NCI-H510A treated with DMSO at 0.1 percent for 48 hours (cell line): ENCODE measurements at regions not wholly inside any gene's neighbourhood (a gene's known extent, or its start where the extent isn't known, plus 50 kb on each side); places are given as distances from the start of the nearest gene placed in this dataset.
A peak's percentile ranks its signal among the peaks of the same experiment; 100 is the strongest.
"Not testable (repeated sequence)": the region's sequence is repeated elsewhere in the genome, so short reads cannot be mapped to it uniquely, and the experiment has no call there.

ENCODE experiments used
- DNase-seq: peaks from one replicate; lab custom pipeline; 2025; lab: John Stamatoyannopoulos, UW

DNA sequence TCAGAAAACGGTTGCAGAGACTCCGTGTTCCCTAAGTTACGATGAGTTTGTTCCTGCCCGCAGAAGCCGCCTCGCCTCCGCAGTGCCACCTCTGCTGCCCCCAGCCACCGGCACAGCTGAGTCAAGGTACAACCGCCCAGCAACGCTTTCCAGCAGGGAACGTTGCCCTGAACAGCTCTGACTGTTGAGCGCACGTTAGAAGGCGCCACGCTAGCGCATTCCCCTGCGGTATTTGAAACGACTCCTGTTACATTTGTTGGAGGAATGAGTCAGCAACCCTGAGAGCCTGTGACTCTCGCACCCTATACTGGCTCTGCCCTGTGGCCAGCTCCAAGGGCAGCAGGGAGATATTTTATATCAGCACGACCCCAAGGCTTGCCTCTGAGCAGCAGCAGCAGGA, 302.8 kb downstream of the TEX29 start:
- no peak for DNase-seq

- no peak for DNase-seq
These were observed 303.5 kb downstream of the TEX29 start for GRCh38 chr13:111623743-111624505.

GRCh38 chr13:111625526-111626315, 305.3 kb downstream of the TEX29 start:
- no peak for DNase-seq

DNA sequence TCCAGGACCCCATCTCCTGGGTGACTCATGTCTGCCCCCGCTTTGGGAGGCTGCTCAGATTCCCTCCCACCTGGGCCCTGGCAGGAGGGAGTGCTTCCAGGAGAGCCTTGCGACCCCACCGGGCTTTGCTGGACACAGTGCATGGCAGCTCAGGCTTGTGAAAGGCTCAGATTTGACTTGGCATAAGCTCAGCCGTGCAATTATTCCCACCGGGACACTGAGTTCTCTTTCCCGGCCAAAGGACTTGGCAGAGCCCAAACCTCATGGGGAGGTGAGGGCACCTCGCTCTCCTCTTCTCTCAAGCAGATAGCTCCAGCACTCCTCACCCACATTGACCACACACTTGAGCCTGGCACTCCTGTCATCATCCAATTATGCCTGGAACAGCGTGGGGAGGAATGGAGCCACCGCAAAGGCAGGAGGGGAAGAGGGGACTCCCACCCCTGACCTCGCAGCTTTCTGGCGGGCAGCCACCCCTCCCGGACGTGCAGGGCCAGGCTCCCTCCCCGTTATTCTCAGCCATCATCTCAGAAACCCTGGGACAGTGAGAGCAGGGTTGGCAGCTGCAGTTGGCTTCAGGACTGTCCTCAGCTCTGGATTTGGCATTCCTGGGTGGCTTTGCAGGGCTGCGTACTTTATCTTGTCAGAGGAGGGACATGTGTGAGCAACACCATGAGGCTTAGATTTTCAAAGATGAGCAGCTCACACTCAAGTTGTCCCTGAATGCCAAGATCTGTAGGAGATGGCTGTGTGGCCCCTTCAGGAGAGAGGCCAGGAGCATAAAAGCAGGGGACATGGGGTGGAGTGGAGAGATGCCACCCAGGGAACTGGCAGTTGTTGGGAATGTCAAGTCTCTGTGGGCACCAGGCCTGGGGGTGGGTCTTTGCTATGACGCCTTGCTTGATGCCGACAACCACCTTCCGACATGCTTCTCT, 306.2 kb downstream of the TEX29 start:
- DNase-seq = no peak

DNA sequence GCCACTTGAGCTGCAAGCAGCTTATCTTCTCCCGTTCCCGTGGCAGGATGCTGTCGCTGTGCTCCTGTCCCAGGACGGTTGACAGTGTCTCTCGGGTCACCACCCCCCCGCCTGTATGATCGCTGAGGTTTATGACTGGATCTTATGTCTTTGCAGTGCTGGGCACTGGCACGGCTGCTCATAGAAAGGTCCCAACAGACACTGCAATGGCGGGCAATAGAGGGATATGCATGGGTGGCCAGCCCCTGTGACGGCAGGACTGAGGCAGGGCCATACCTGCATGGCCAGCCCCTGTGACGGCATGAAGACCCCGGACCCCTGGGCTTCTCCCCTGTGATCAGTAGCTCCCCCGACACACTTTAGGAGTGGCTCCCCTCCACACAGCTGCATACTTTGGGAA, 307.2 kb downstream of the TEX29 start:
- DNase-seq = no peak

GRCh38 chr13:111629016-111629415, 308.6 kb downstream of the TEX29 start:
- DNase-seq = no peak

- DNase-seq = no peak
These were observed 309.0 kb downstream of the TEX29 start for GRCh38 chr13:111629457-111629856.

- DNase-seq = no peak
These were observed 309.5 kb downstream of the TEX29 start for GRCh38 chr13:111629926-111630325.

DNA sequence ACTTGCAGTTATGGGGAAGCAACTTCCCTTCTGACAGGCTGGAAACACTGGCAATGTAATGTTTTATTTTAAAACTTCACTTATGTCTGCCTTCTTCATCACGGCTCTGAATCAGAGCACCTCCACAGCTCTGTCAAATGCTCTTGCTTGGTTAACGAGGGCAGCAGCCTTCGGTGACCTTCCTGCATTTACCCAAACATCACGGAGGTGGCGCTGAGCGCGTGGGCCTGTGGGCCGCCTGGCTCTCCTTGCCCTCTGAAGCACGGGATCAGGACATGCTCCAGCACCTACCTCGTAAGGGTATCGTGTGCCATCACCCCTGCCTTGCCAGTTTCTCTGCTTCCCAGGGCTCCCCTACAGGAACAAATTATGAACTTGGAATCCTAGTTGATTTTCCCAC, 310.0 kb downstream of the TEX29 start:
- DNase-seq = peak; percentile 94

DNA sequence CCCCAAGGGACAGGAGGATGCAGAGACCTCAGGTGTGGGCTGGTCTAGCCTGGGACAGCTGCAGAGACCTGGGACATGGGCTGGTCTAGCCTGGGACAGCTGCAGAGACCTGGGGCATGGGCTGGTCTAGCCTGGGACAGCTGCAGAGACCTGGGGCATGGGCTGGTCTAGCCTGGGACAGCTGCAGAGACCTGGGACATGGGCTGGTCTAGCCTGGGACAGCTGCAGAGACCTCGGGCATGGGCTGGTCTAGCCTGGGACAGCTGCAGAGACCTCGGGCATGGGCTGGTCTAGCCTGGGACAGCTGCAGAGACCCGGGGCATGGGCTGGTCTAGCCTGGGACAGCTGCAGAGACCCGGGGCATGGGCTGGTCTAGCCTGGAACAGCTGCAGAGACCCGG, 310.8 kb downstream of the TEX29 start:
- not testable (repeated sequence) for DNase-seq

DNA sequence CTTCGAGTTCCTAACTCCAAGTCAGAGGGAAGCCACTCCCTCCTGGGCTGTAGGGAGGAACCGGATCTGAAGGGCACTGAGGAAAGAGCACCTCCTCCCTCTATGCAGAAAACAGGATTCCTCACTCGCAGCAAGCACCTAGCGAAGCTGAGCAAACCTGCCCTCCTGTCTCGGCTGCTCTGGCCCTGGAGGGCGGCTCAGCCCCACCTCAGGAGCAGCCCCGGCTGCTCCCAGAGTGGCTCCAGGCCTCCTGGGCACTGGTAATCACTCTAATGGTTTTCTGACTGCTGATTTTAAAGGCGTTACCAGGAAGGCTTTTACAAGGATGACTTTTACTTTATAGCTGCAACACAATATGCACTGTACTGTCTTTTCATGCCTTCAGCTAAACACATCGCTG, 312.5 kb downstream of the TEX29 start:
- peak; percentile 77 for DNase-seq

DNA sequence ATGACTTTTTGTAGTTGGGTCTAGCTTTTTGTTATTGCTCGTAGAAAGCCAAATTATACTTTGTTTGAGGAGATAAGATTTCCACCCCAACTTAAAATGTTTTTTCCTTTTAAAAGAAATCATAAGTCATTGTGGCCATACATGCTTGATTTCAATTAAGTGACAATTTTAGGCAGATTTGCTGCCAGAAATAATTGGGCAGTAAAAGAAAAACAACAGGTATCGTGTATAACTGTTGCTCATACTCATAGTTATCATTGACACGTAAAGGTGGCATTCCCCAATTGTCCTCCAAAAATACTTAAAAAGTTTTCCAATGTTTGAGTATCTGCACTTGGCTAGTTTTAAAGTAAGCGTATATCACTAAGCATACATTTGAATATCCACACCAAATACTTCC, 313.0 kb downstream of the TEX29 start:
- no peak for DNase-seq

- DNase-seq = no peak
These were observed 314.0 kb downstream of the TEX29 start for GRCh38 chr13:111634410-111634809.

DNA sequence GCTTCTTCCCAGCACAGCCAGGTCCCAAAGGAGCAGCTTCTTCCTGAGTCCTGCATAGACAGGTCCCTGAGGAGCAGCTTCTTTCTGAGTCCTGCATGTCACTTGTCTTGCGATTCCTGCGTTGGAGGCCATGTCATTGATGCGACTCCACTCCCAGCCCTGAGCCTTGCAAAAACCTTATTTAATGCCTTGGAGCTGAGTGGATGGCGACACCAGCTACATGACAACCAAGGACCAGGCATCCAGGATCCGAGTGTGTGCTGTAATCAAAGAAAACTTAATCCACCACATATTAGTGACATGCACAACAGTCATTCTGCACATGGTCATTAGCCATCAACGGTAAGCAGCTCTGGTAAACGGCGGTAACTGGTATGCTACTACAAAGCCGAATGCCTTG, 315.8 kb downstream of the TEX29 start:
- no peak for DNase-seq

GRCh38 chr13:111636804-111637203, 316.4 kb downstream of the TEX29 start:
- no peak for DNase-seq

GRCh38 chr13:111637365-111637764, 316.9 kb downstream of the TEX29 start:
- no peak for DNase-seq

DNA sequence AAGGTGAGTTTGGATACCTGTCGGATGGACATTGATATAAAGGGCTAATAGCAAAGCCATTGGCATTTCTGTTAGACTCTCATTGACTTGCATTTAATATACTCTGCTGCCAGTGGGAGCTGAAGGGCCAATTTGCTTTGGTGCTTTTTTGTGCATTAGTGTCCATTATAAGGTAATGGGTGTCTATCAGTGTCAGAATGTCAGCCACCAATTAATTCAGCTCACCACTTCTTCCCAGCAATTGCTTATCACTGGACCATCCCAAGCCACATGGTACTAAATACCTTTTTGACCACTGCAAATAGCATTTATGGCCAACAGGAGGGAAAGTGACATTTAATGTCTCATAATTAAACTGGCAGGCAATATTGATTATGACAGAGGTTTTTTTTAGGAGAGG, 317.8 kb downstream of the TEX29 start:
- DNase-seq = no peak

- DNase-seq = no peak
These were observed 318.8 kb downstream of the TEX29 start for GRCh38 chr13:111639196-111639705.

- peak; percentile 12 for DNase-seq
These were observed 319.6 kb downstream of the TEX29 start for GRCh38 chr13:111640006-111640405.

DNA sequence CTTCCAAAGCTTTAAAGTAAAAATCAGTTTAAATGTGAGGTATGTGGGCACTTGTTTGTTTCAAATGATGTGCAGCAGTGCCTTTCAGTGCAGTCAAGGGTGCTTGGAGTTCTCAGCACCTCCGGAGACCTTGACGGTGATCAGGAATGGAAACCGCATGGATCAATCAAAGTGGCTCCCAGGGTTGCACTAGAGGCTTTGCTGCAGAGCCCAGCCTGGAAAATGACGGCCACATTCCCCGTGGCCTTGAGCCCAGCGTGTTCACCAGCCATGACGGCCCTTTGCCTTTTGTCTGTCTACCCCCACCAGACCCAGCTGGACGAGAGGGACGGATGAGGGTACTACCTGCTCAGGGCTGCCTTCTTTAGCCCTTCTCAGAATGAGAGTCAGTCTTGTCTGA, 320.0 kb downstream of the TEX29 start:
- DNase-seq = no peak

GRCh38 chr13:111642156-111642767, 321.8 kb downstream of the TEX29 start:
- no peak for DNase-seq

GRCh38 chr13:111644750-111645149, 324.3 kb downstream of the TEX29 start:
- no peak for DNase-seq
